B cell (primary cell): ENCODE measurements at regions not wholly inside any gene's neighbourhood (a gene's known extent, or its start where the extent isn't known, plus 50 kb on each side); places are given as distances from the start of the nearest gene placed in this dataset.

Experiments
- ATAC-seq: fragments of 200-7000 bp; cut with Tn5 transposase; one replicate; pipeline ENCODE4 v1.10.0; 2021; ENCODE audit warnings: low read depth, mild to moderate bottlenecking, moderate number of reproducible peaks, moderate library complexity
- CTCF ChIA-PET: fragments of 350-600 bp; sonication (Branson Sonifier 250); formaldehyde crosslinking; loops from one replicate; lab custom pipeline; 2021; ENCODE audit warnings: antibody characterized with exemption, inconsistent platforms; lab: Charles Lee
- POLR2A ChIA-PET: fragments of 350-600 bp; sonication (Branson Sonifier 250); formaldehyde crosslinking; loops from one replicate; lab custom pipeline; 2021; ENCODE audit warnings: antibody characterized with exemption; lab: Charles Lee
- DNase-seq: peaks from one replicate; pipeline ENCODE4 v3.0.0; 2013
- H2AFZ ChIP-seq: 2 replicates; pipeline ENCODE4 v1.6.1; 2012; ENCODE audit warnings: mild to moderate bottlenecking, low read depth, low read length; ENCODE audit not compliant: insufficient read depth, poor library complexity, severe bottlenecking
- H3K27ac ChIP-seq, 2 donors: 1 replicate in 1 of 2; 2 replicates in 1 of 2; pipeline ENCODE4 v1.5.1; 2012 to 2013; ENCODE audit warnings: low read length in 2 of 2, mild to moderate bottlenecking in 2 of 2, moderate library complexity in 1 of 2
- H3K27me3 ChIP-seq, 4 experiments: fragments of 200-600 bp in 1 of 4; sonication (generic) in 1 of 4; replicated peaks in 1 of 4; 1 replicate in 2 of 4; 2 replicates in 2 of 4; pipeline versions ENCODE4 v1.6.1 to v1.7.0; 2013 to 2016; ENCODE audit warnings: low read length in 3 of 4, mild to moderate bottlenecking in 2 of 4, mixed read lengths in 1 of 4, moderate library complexity in 1 of 4; ENCODE audit not compliant: insufficient read depth in 4 of 4, control insufficient read depth in 3 of 4; ENCODE audit errors: control extremely low read depth in 1 of 4
- H3K36me3 ChIP-seq, 2 experiments: replicated peaks in 1 of 2; 1 replicate in 1 of 2; 2 replicates in 1 of 2; pipeline versions ENCODE4 v1.6.1 to v1.7.1; 2013; ENCODE audit warnings: low read length in 1 of 2; ENCODE audit not compliant: insufficient read depth in 2 of 2, control insufficient read depth in 1 of 2; ENCODE audit errors: control extremely low read depth in 1 of 2, extremely low read depth in 1 of 2
- H3K4me1 ChIP-seq, 2 donors: fragments of 200-600 bp in 1 of 2; sonication (generic) in 1 of 2; 1 replicate in 1 of 2; 2 replicates in 1 of 2; pipeline versions ENCODE4 v1.5.1 to v1.6.1; 2013 to 2017; ENCODE audit warnings: low read length in 2 of 2; ENCODE audit not compliant: control insufficient read depth in 2 of 2, insufficient read depth in 2 of 2
- H3K4me2 ChIP-seq: replicated peaks from 2 replicates; pipeline ENCODE3; 2012; ENCODE audit warnings: mild to moderate bottlenecking, low read depth, low read length; ENCODE audit not compliant: poor library complexity, severe bottlenecking
- H3K4me3 ChIP-seq, 5 experiments: fragments of 200-600 bp in 1 of 5; sonication (generic) in 1 of 5; 1 replicate in 3 of 5; 2 replicates in 2 of 5; pipeline versions ENCODE4 v1.5.1 to v1.7.0; 2011 to 2016; ENCODE audit warnings: low read length in 4 of 5, mild to moderate bottlenecking in 4 of 5, low read depth in 2 of 5, control low read depth in 1 of 5, moderate library complexity in 1 of 5; ENCODE audit not compliant: insufficient read depth in 1 of 5; ENCODE audit errors: control extremely low read depth in 1 of 5, extremely low read depth in 1 of 5
- H3K79me2 ChIP-seq: fragments of 200-600 bp; sonication (generic); one replicate; pipeline ENCODE4 v1.6.0; 2016; ENCODE audit warnings: low read length; ENCODE audit not compliant: control insufficient read depth, insufficient read depth
- H3K9ac ChIP-seq: fragments of 200-600 bp; sonication (generic); 2 replicates; pipeline ENCODE4 v1.6.1; 2017; ENCODE audit warnings: mild to moderate bottlenecking, low read length, moderate library complexity
- H3K9me3 ChIP-seq, 3 donors: one replicate each; pipeline versions ENCODE4 v1.6.1 to v1.7.1; 2013; ENCODE audit warnings: low read length in 2 of 3; ENCODE audit not compliant: control insufficient read depth in 2 of 3, insufficient read depth in 1 of 3; ENCODE audit errors: control extremely low read depth in 1 of 3
- H4K20me1 ChIP-seq: 2 replicates; pipeline ENCODE4 v1.6.0; 2012; ENCODE audit warnings: mild to moderate bottlenecking, low read length; ENCODE audit not compliant: insufficient read depth, control insufficient read depth, poor library complexity, severe bottlenecking
- H3K27ac Mint-ChIP-seq: one replicate; pipeline ENCODE4 v1.8.0; 2021; ENCODE audit warnings: mixed read lengths
- H3K27me3 Mint-ChIP-seq: one replicate; pipeline ENCODE4 v1.8.0; 2021; ENCODE audit warnings: mixed read lengths
- H3K4me1 Mint-ChIP-seq: one replicate; pipeline ENCODE4 v1.8.0; 2021; ENCODE audit warnings: mixed read lengths
- H3K4me3 Mint-ChIP-seq: one replicate; pipeline ENCODE4 v1.8.0; 2021; ENCODE audit warnings: mixed read lengths
- H3K9me3 Mint-ChIP-seq: one replicate; pipeline ENCODE4 v1.8.0; 2022; ENCODE audit warnings: mixed read lengths; ENCODE audit not compliant: insufficient read depth
- EZH2 ChIP-seq: IDR thresholded peaks from 2 replicates; pipeline ENCODE4 v1.6.1; 2012; ENCODE audit warnings: borderline replicate concordance, low read depth, mild to moderate bottlenecking, moderate library complexity, low read length; ENCODE audit not compliant: insufficient read depth, poor library complexity, severe bottlenecking
- WGBS: methylation state at CpG from one replicate; pipeline ENCODE4 v1.1.5; 2013; ENCODE audit warnings: missing lambda C conversion rate; ENCODE audit not compliant: insufficient coverage; 5-methylcytosine and 5-hydroxymethylcytosine counted together
- intact Hi-C: fragments of 100-400 bp; cut with micrococcal nuclease; formaldehyde crosslinking; loops from one replicate; pipeline ENCODE4 v1.10.0; 2022
- TF ChIP-seq, protein P1 (sequence below): fragments of 200-600 bp; IDR thresholded peaks from one replicate; pipeline ENCODE4 v1.8.0; 2022; ENCODE audit warnings: antibody characterized with exemption, mild to moderate bottlenecking

DNA sequence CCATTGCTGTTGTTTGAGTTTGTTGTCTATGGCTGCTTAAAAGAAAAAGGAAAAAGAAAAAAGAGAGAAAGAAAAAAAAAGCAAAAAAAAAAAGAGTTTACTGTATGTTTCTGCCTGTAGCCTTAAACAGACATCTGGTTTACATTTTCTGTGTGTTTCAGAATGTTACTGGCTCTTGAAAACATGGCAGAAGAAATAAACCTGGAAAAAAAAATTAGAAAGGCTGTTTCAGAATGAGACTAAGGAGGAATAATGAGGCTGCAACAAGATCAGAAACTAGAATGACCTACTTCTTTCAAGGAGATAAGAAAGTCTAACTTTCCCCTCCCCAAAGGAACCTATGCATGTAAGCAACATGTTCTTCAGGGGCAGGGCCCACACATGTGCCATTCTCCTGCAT is 292.1 kb downstream of the DIPK2A start:
- Mint-ChIP-seq H3K27ac (no peak overlapping the region), H3K4me3 (no peak overlapping the region), H3K9me3 (no peaks in the 10 kb centered on the region), H3K27me3 (peaks cover 5% of the 10 kb centered on the region), H3K4me1 (no peaks in the 10 kb centered on the region)
- H3K79me2 ChIP-seq = no peaks in the 10 kb centered on the region
- H3K4me2 ChIP-seq = no peak overlapping the region
- no peaks in the 10 kb centered on the region for H4K20me1 ChIP-seq
- no peak overlapping the region for H3K9ac ChIP-seq
- H2AFZ ChIP-seq = no peak overlapping the region
- CTCF ChIA-PET = no interaction called here
- ATAC-seq (no peak), DNase-seq (no peak)
- H3K4me3 ChIP-seq = no peak overlapping the region
- H3K27me3 ChIP-seq = no peaks in the 10 kb centered on the region
- H3K9me3 ChIP-seq = no peaks in the 10 kb centered on the region
- intact Hi-C loops = no loop called here
- H3K4me1 ChIP-seq = no peaks in the 10 kb centered on the region
- no peak overlapping the region for H3K27ac ChIP-seq
- POLR2A ChIA-PET = no interaction called here
- TF ChIP-seq, protein P1, sequence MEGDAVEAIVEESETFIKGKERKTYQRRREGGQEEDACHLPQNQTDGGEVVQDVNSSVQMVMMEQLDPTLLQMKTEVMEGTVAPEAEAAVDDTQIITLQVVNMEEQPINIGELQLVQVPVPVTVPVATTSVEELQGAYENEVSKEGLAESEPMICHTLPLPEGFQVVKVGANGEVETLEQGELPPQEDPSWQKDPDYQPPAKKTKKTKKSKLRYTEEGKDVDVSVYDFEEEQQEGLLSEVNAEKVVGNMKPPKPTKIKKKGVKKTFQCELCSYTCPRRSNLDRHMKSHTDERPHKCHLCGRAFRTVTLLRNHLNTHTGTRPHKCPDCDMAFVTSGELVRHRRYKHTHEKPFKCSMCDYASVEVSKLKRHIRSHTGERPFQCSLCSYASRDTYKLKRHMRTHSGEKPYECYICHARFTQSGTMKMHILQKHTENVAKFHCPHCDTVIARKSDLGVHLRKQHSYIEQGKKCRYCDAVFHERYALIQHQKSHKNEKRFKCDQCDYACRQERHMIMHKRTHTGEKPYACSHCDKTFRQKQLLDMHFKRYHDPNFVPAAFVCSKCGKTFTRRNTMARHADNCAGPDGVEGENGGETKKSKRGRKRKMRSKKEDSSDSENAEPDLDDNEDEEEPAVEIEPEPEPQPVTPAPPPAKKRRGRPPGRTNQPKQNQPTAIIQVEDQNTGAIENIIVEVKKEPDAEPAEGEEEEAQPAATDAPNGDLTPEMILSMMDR = no peak
- TF ChIP-seq EZH2 = no peak
- no peaks in the 10 kb centered on the region for H3K36me3 ChIP-seq

- Histone ChIP-seq H3K79me2 (no peaks in the 10 kb centered on the region), H3K36me3 (no peaks in the 10 kb centered on the region), H3K27ac (no peak overlapping the region), H2AFZ (no peak overlapping the region), H4K20me1 (no peaks in the 10 kb centered on the region), H3K9ac (no peak overlapping the region), H3K4me2 (no peak overlapping the region), H3K27me3 (no peaks in the 10 kb centered on the region), H3K4me3 (no peak overlapping the region), H3K9me3 (no peaks in the 10 kb centered on the region), H3K4me1 (no peaks in the 10 kb centered on the region)
- H3K27me3 Mint-ChIP-seq = peaks cover 5% of the 10 kb centered on the region
- TF ChIP-seq, protein P1 = no peak
- no peak overlapping the region for H3K4me3 Mint-ChIP-seq
- ATAC-seq (no peak), DNase-seq (no peak)
- H3K9me3 Mint-ChIP-seq = no peaks in the 10 kb centered on the region
- intact Hi-C loops = no loop called here
- no peak overlapping the region for H3K27ac Mint-ChIP-seq
- POLR2A ChIA-PET = no interaction called here
- 92% methylated on average over 3 of the region's 3 CpGs for WGBS
- CTCF ChIA-PET = no interaction called here
- H3K4me1 Mint-ChIP-seq = no peaks in the 10 kb centered on the region
Measured at GRCh38 chr3:144264350-144264749, 292.7 kb downstream of the DIPK2A start.
